NCI-H446 treated with DMSO at 0.1 percent for 48 hours (cell line): ENCODE measurements at regions not wholly inside any gene's neighbourhood (a gene's known extent, or its start where the extent isn't known, plus 50 kb on each side); places are given as distances from the start of the nearest gene placed in this dataset.
A peak's percentile ranks its signal among the peaks of the same experiment; 100 is the strongest.
"Not testable (repeated sequence)": the region's sequence is repeated elsewhere in the genome, so short reads cannot be mapped to it uniquely, and the experiment has no call there.

Experiments used
- DNase-seq: peaks from one replicate; lab custom pipeline; 2025; lab: John Stamatoyannopoulos, UW

DNA sequence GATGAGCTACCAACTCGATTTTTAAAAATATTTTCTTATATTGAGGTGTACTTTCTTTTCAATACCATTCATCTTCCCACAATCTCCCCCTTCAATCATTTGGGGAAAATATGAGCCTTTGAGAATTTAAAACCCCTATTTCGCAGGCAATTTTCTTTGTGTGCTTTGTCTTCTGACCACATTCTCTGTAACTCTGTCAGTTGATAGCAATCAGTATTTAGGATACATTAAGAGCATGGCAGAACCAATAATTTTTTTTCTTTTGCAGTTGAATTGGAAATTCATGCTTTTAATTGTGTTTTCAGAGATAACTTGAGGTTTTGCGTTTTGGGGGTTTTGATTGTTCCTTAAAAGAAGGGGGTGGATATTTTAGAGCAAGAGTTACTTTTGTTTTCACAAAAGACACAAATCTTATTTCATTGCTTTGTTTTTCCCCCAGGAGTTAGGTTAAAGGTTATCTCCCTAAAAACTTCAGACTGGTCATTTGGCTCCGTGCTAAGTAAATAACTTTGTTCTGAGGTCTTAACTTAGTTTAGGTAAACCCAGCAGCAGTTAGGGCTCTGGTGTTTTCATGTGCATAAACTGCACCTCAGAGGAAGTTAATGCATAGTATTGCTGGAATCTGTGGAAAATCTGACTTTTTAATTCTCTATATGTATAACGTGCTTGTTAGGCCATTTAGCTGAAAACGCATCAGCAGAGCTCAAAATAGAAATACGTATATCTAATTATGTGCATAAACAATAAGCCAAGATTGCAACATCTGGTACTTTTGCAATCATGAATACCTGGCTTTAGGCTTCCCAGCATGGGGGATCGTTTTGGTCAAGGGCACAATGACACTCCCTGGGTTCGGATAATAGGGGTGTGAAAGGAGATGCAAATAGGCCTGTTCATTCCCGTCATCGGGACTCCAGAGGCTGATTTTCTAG, 676.4 kb upstream of the ANKRD30A start:
- no peak for DNase-seq

DNA sequence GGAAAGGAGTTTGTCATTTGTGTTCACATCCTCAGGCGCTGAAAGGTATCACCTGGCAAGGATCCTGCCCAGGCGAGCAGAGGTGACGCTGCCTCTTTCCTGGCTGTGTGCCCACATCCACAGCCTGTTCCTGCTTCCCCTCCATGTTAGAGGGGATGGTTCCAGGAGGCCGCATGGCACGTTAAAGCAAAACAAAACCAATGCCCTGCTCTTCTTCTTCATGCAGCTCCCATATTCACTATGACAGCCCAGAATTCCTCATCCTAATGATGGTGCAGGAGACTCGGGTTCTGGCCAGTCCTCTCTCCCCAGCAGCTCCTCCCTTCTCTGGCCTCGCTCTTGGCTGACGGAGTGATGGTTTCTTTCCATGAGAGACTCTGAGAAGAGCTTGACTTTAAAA, 678.5 kb upstream of the ANKRD30A start:
- no peak for DNase-seq

DNA sequence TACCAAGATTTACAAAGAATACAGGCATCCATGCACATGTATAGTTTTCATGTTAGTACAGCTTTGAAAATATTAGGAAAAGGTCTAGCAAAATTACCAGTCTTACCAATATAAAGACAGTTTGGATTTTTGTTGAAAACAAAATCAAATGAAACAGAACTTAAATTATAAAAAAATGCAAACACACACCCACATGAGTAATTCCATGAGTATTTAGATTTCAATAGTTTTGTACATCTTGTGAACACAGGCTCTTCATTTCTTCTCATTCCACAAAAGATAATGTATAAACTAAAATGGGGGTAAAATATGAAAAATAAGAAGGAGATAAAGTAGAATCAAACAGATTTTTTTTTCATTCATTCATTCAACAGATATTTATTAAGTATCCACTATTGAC, 682.2 kb upstream of the ANKRD30A start:
- no peak for DNase-seq

DNA sequence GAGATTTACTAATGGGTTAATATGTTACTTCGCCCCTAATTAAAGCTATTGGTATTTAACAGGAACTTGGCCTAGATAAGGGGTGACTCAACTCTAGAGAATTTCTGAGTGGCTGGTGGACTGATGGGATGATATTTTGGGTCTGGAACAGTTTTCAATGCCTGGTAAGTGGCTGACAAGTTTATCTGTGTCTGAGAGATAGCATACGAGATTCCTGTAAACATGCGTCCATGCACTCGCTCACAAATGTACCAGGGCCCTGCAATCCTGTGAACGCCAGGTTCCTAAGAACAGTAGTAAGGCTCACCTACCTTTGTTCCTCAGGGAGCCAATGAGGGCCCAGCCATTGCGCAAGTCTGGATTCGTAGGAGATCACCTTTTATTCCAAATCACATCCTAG, 683.8 kb upstream of the ANKRD30A start:
- no peak for DNase-seq

DNA sequence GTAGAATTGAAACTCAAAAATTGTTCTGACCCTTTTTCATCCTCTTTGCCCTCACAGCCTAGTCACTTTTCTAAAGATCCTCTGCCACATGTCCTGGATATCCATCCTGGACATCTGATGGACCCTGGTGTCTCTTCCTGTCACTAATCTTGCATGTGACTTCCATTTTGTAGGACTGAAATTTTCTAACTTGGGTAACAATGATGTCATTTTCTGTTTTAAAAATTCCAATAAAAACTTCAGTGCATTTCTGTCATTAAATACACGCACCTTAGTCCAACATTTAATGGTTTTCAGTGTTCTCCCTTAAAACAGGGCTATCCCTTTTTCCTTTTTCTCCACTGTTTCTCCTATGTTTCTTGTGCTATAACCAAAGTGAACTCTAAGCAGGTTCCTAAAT, 684.9 kb upstream of the ANKRD30A start:
- DNase-seq: no peak

DNA sequence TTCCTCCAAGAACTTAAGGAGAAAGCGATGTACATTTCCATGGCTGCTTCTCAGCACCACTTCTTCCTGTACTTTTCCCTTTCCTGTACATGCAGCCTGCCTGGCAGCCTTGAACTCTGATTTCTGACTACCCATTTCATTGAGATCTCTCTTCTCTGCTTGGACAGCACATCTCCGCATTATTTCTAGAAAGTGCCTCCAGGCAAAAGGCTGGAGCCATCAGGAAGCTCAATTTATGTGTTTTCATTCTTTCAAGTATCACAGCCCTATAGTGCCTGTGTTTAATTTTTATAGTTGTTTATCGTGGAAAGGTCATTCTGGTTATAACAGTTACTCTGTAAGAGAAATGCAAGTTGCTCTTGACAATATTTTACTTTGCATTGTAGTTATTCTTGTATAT, 688.0 kb upstream of the ANKRD30A start:
- DNase-seq: no peak

DNA sequence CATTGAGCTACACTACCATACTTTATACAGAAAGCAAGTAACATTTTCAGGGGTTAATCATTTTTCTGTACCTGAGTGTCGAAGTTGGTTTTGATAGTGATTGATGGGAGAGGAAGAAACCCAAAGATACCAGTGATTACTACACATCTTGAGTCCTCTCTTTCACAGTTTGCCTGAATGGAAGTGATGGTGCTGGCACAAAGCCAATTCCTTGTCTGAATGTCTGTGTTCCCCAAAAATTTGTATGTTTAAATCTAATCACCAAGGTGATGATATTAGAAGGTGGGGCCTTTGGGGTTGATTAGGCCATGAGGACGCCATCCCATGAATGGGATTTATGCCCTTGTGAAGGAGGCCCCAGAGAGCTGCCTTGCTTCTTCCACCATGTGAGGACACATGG, 696.9 kb upstream of the ANKRD30A start:
- no peak for DNase-seq

DNA sequence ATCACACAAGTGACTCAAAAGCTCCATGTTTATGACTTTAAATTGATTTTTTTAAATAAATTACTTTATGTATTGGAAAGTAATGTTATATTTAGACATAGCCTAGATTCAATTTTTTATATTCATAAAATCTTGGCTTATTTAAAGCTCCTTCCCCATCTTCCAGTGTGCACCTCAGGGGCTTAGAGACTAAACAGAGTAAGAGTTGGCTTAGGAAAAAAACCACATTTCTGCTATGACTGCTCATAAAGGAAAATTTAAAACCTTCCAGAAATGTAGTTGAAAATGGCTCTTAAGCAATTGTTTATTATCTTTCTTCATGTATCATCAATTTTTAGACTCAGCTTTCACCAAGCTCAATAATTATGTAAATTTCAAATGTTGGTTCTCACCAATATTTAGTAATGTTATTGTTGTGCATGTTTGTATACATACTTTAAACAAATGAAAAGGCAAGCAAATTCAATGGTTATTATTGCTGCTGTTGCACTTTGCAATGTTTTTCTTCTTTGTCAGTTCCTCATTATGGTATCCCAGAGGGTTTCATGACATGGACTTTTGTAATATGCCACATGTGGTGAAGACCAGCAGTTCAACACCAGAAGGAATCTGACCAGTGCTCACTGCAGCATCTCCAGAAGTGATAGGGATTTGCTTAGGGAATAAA, 700.1 kb upstream of the ANKRD30A start:
- DNase-seq: no peak

DNA sequence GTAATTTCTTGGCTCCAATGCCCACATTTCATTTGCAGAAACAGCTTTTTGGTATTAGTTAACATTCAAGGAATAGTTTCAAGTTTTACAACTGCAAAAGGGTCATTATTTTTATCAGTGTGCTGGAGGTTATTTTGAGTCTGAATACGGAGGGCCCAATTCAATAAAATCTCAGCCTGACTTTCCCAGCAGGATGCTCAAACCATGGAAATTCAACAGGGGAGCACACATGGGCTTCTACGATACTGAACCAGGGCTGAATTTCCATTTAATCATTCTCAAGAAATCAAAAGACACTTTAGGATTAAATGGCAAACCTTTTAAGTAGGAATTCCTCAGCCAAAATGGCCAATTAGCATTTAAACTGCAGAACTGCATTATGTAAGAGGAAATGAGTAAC, 700.9 kb upstream of the ANKRD30A start:
- DNase-seq: no peak

DNA sequence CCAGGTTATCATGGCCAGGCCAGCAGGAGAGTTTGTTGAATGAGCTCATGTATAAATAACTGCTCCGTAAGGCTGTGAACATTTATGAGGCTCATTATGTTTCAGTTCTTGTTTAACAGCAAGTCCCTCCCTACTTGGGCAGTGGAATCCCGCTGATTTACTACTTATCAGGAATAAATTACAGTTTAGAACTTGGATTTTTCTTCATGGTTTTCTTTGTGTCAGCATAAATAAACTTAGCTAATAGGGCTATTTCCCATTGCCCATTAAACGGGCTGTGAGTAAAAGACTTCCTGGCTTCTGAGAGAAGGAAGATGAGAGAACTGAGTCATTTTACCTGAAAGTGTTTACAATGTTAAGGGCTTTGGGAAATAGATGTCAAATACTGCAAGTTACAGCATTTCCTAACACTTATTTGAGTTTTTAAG, 701.6 kb upstream of the ANKRD30A start:
- no peak for DNase-seq

DNA sequence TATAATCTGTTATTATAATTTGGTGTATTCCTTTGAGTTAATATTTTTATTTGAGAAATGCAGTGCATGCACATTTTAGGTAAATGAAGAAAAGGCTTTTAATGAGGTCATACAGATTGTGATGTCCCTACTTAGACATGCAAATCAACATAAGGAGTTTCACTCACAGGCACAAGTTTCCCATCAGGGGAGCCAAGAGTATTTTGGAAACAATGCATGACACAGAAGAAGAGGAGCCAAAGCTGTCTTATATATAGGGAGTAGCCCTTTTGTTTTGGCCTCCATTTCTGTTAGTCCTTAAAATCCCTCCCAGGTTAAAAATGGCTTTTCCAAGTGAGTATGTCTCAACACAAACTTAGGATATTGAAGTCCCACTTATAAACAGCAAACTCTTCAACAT, 703.4 kb upstream of the ANKRD30A start:
- DNase-seq: no peak

DNA sequence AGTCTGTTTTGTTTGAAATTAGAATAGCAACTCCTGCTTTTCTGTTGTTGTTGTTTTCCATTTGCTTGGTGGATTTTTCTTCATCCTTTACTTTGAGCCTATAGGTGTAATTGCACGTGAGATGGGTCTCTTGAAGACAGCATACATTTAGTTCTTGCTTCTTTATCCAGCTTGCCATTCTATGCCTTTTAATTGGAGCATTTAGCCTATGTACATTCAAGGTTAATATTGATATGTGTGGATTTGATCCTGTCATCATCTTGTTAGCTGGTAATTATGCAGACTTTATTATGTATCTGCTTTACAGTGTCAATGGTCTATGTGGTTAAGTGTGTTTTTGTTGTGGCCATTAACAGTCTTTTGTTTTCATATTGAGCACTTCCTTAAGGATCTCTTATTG, 708.9 kb upstream of the ANKRD30A start:
- no peak for DNase-seq

DNA sequence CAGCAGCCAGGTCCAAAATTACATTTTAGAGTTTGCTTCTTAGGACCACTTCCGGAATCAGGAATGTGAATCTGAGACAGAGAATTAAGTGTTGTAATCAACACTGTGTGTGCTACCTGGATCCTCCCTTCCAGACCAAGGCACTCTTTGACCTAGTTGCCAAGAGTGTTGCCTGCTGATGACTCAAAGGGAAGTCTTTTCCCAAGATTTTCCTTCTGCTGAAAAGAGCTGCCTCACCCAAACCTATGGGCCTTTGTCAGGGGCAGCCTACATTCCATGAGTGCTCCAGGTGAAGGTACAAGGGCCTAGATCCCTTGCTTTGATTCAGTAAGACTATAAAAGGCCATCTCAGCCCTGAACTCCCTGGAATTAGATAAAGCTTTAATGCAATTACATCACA, 712.5 kb upstream of the ANKRD30A start:
- DNase-seq: no peak

DNA sequence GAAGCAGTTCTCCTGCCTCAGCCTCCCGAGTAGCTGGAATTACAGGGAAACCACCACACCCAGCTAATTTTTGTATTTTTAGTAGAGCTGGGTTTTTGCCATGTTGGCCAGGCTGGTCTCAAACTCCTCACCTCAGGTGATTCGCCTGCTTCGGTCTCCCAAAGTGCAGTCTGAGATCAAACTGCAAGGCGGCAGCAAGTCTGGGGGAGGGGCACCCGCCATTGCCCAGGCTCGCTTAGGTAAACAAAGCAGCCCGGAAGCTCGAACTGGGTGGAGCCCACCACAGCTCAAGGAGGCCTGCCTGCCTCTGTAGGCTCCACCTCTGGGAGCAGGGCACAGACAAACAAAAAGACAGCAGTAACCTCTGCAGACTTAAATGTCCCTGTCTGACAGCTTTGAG, 725.2 kb upstream of the ANKRD30A start:
- DNase-seq: not testable (repeated sequence)

DNA sequence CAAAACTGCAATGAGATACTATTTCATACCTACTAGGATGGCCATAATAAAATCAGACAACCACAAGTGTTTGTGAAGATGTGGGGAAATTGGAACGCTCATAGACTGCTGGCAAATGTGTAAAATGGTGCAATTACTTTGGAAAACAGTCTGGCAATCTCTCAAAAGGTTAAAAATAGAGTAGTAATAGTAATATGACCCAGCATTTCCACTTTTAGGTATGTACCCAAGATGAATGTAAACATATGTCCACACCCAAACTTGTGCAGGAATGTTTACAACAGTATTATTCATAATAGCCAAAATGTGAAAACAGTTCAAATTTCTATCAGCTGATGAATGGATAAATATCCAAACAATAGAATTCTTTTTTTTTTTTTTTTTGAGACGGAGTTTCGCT, 731.6 kb upstream of the ANKRD30A start:
- DNase-seq: no peak

DNA sequence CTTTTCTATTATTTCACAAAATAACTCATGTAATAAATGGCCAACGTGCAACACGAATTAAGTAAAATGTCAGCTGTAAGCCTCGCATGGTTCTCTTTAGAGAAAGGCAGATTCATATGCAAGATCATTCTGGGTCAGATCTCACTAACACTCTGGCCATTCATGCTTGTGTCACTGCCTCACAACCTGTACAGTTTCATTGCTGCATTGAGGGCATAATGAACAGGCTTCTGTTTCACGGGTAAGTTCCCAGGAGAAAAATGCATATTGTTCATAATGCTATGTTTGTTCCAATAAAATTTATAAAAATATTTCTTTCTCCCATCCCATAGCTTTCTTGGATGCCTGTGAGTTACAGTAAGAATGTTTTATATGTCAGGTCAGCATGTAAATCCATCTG, 734.0 kb upstream of the ANKRD30A start:
- no peak for DNase-seq

DNA sequence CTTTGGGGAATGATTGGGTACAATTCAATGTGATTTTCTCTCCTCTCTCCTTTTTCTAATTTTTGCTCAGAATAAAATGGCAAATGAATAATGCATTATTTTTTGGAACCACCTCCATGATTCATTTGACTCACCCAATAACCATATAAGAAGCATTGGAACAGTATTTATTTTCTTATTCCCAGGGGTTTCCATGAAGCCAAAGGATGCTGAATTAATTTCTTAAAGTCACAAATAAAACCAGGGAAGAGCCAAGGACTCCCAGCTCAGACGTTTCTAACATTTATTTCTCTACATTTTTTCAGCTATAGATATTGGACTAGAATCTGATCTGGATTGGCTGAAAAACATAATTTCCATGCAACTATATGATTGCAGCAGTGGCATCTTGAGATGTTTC, 735.2 kb upstream of the ANKRD30A start:
- no peak for DNase-seq

DNA sequence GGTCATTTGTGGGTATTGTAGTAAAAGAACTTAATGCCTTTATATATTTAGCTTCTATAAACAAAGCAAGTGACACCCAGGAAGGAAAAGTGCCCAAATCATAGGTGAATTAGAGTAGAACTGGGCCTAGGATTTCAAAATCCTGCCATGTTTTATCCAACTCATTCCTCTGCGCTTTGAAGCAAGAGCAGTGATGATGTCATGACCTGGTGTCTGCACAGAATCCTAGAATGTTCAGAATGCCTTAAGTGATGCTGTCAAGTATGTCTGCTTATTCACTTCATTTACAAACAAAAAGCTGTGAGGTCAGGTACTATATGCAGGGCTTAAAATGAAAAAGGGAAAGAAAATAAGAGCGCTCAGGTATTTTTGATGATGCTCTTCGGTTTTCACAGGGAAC, 737.2 kb upstream of the ANKRD30A start:
- no peak for DNase-seq

DNA sequence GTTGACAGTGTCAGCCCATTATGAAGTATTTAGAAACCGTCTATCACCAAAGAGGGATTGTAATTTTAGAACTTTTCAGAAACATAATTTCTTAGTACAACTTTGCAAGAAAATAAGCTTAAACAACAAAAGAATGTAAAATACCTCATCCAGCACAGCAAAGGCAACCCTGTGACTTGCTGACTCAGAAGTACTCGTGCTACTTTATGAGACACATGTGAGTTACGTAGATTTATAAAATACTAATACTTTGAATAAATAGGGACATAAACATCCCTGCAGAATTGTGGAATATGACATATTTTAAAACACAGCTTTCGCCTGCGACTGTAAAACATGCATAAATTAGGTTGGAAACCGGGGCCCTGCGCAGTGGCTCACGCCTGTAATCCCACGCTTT, 739.7 kb upstream of the ANKRD30A start:
- DNase-seq: no peak

DNA sequence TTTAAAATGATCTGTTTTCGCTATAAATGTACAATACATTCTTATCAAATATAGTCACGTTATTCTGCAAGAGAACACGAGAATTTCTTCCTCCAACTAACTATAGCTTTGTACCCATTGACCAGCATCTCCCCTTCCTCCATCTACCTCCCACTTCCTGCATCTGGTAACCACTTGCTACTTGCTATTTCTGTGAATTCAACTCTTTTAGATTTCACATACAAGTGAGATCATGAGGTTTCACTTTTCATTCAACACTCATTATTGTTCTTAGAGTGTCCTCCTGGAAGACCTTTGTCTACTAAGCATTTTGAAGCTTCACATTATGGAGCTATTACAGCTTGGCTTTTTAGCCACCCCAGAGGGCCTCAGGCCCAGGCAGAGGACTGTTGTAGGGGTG, 741.3 kb upstream of the FZD8 start:
- DNase-seq: no peak

DNA sequence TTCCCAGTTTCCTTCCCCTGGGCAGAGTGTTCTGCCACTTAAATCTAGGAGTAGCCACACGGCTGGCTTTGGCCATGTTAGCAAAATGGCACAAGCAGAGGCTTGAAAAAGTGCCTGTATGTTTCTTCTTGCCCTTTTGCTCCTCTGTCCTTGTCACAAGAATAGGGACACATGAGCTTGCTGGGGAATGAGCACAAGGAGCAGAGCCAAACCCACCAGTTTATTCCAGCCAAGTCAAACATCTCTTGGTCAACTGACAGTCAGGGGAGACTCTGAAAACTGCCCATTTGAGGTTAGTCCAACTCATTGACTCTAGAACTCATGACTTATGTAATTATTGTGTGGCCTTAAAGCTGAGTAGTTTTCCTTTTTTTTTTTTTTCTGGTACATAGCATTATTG, 739.7 kb upstream of the FZD8 start:
- no peak for DNase-seq

DNA sequence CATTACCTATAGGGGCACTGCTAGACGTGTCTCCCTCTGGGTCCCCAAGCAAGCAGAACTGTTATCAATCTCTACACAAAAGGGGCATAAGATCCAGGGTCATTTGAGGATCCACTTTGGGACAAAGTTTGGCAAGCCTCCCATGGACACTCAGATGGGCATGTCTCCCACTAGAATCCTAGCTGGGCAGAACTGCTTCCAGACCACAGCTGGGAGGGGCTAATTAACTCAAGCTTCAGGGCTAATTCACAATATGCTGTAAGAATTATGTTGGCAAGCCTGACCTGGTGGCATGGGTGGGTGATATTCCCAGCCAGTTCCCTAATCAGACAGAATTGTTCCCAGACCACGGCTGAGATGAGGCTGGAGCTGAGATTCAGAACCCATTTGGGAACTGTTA, 738.4 kb upstream of the FZD8 start:
- peak; percentile 85 for DNase-seq

DNA sequence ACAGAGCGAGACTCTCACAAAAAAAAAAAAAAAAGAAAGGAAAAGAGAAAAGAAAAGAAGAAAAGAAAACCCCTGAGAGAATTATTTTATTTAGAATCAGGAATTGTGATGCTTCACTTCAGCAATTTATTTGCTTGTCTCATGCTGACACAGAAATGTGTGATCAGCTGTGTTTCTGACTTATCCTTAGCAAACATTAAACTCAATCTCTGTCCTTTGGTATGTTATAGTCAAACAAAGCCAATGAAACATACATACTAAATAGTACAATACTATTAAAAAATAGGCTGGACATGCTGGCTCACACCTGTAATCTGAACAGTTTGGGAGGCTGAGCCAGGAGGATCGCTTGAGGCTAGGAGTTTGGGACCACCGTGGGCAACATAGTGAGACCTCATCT, 733.0 kb upstream of the FZD8 start:
- DNase-seq: no peak
